ENCODE measurements at regions not wholly inside any gene's neighbourhood (a gene's known extent, or its start where the extent isn't known, plus 50 kb on each side); places are given as distances from the start of the nearest gene placed in this dataset.

GRCh38 chr17:59469786-59470485 lies 95.5 kb upstream of the DHX40 start (continued):
- no peak for TF ChIP-seq PAWR (CRISPR knock-in tag; IDR thresholded peaks at IDR 0.05; ENCODE audit: borderline replicate concordance)
- TF ChIP-seq ARNT2 (CRISPR knock-in tag; IDR thresholded peaks at IDR 0.05; ENCODE audit: low read depth): no peak
- TF ChIP-seq ZNF12 (CRISPR knock-in tag; IDR thresholded peaks at IDR 0.05): no peak
- TF ChIP-seq TRAFD1 (CRISPR knock-in tag; IDR thresholded peaks at IDR 0.05; ENCODE audit: borderline replicate concordance): no peak; the same call in 1 of the 2 replicates
- no peak for TF ChIP-seq ZFYVE20 (CRISPR knock-in tag; IDR thresholded peaks at IDR 0.05; ENCODE audit: borderline replicate concordance, low read depth)
- TF ChIP-seq ZKSCAN8 (CRISPR knock-in tag; IDR thresholded peaks at IDR 0.05; ENCODE audit: borderline replicate concordance): peak; percentile 94; the same call in 1 of the 2 replicates
- TF ChIP-seq KDM1A (CRISPR knock-in tag; IDR thresholded peaks at IDR 0.05): peak; percentile 93
- TF ChIP-seq MXI1 (IDR thresholded peaks at IDR 0.05; ENCODE audit: borderline replicate concordance, low read depth, low read length): peak; percentile 57; the same call in 1 of the 3 replicates
- TF ChIP-seq ELF1 (CRISPR knock-in tag; IDR thresholded peaks at IDR 0.05): no peak
- TF ChIP-seq ZFP62 (CRISPR knock-in tag; IDR thresholded peaks at IDR 0.05): no peak
- TF ChIP-seq ZNF296 (CRISPR knock-in tag; conservative IDR thresholded peaks at IDR 0.05): no peak
- TF ChIP-seq CBX5 (CRISPR knock-in tag; IDR thresholded peaks at IDR 0.05; ENCODE audit: borderline replicate concordance): peak; percentile 78; the same call in 1 of the 2 replicates
- TF ChIP-seq SIN3A (IDR thresholded peaks at IDR 0.05; ENCODE audit: borderline replicate concordance, low read depth, low read length): no peak
- TF ChIP-seq ZNF564 (CRISPR knock-in tag; IDR thresholded peaks at IDR 0.05): peak; percentile 85
- TF ChIP-seq ZNF136 (CRISPR knock-in tag; IDR thresholded peaks at IDR 0.05; ENCODE audit: low read depth): no peak
- no peak for TF ChIP-seq USF2 (IDR thresholded peaks at IDR 0.05; ENCODE audit: low read depth, low read length)
- no peak for TF ChIP-seq USF2 (CRISPR knock-in tag; IDR thresholded peaks at IDR 0.05; ENCODE audit: borderline replicate concordance)
- TF ChIP-seq KLF16 (CRISPR knock-in tag; IDR thresholded peaks at IDR 0.05): peak in 1 of 2 experiments; percentile 45; a peak in 1 of 4 replicates
- no peak for TF ChIP-seq GABPA (IDR thresholded peaks at IDR 0.05; ENCODE audit: low read depth, low read length)
- TF ChIP-seq GABPA (CRISPR knock-in tag; IDR thresholded peaks at IDR 0.05; ENCODE audit: low read depth): peak; percentile 44; the same call in 1 of the 2 replicates
- TF ChIP-seq ZNF772 (CRISPR knock-in tag; IDR thresholded peaks at IDR 0.05): peak; percentile 93
- peak; percentile 89 for TF ChIP-seq TEF (CRISPR knock-in tag; IDR thresholded peaks at IDR 0.05)
- TF ChIP-seq SP4 (CRISPR knock-in tag; IDR thresholded peaks at IDR 0.05): peak; percentile 42; the same call in 1 of the 2 replicates
